Esophagus squamous epithelium (tissue), 4 donors: ENCODE measurements at regions not wholly inside any gene's neighbourhood (a gene's known extent, or its start where the extent isn't known, plus 50 kb on each side); places are given as distances from the start of the nearest gene placed in this dataset.

Source experiments
- POLR2A ChIP-seq, 4 donors: fragments of 450-650 bp; IDR thresholded peaks; one replicate each; pipeline ENCODE4 v1.6.1; 2017; ENCODE audit warnings: antibody characterized with exemption in 4 of 4, mild to moderate bottlenecking in 4 of 4, moderate library complexity in 3 of 4
- TF ChIP-seq, protein P1 (sequence below), 6 experiments: fragments of 450-650 bp in 4 of 6; fragments of 200-600 bp in 2 of 6; sonication (generic) in 2 of 6; IDR thresholded peaks; one replicate each; pipeline ENCODE4 v1.5.1; 2016 to 2019; ENCODE audit warnings: antibody characterized with exemption in 6 of 6, mild to moderate bottlenecking in 4 of 6, moderate library complexity in 4 of 6

DNA sequence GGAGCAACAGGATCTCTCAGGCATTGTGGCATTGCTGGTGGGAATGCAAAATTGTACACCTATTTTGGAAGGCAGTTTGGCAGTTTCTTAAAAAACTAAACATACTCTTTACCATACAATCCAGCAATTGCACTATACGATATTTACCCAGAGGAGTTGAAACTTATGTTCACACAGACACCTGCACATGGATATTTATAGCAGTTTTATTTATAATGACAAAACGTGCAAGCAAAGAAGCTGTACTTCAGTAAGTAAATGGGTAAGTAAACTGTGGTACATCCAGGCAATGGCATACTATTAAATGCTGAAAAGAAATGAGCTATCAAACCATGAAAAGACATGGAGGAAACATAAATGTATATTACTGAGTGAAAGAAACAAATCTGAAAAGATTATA is 71.6 kb upstream of the UBAC2 start:
- TF ChIP-seq, protein P1, sequence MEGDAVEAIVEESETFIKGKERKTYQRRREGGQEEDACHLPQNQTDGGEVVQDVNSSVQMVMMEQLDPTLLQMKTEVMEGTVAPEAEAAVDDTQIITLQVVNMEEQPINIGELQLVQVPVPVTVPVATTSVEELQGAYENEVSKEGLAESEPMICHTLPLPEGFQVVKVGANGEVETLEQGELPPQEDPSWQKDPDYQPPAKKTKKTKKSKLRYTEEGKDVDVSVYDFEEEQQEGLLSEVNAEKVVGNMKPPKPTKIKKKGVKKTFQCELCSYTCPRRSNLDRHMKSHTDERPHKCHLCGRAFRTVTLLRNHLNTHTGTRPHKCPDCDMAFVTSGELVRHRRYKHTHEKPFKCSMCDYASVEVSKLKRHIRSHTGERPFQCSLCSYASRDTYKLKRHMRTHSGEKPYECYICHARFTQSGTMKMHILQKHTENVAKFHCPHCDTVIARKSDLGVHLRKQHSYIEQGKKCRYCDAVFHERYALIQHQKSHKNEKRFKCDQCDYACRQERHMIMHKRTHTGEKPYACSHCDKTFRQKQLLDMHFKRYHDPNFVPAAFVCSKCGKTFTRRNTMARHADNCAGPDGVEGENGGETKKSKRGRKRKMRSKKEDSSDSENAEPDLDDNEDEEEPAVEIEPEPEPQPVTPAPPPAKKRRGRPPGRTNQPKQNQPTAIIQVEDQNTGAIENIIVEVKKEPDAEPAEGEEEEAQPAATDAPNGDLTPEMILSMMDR (IDR thresholded peaks at IDR 0.05) = no peak
- TF ChIP-seq POLR2A (IDR thresholded peaks at IDR 0.05) = no peak
